ENCODE measurements at regions not wholly inside any gene's neighbourhood (a gene's known extent, or its start where the extent isn't known, plus 50 kb on each side); places are given as distances from the start of the nearest gene placed in this dataset.
"Not testable (repeated sequence)": the region's sequence is repeated elsewhere in the genome, so short reads cannot be mapped to it uniquely, and the experiment has no call there.

GRCh38 chr7:54299426-54299825, 242.7 kb upstream of the VSTM2A start:
- H2AK9ac ChIP-seq (replicated peaks; ENCODE audit: low read depth, low read length, poor library complexity), result no peak overlapping the region
- in situ Hi-C loops (cut with MboI; ENCODE audit: low sequenced_read_pairs) (loop anchor here (10.0 kb wide), 1 partner anchor 85 kb away; no protein-coding TSS in a partner anchor), dilution Hi-C loops (cut with HindIII; ENCODE audit: low sequenced_read_pairs, unreplicated experiment) (no loop called here), intact Hi-C loops (cut with micrococcal nuclease) (no loop called here)
- H3K4me1 ChIP-seq (ENCODE audit: control insufficient read depth, insufficient read depth, low read length), result no peaks in the 10 kb centered on the region
- no CpG with 5 or more reads among the region's 4 CpGs for WGBS, 2 experiments (ENCODE audit: extremely low coverage in 2 of 2, insufficient read length in 1 of 2)
- no peak overlapping the region for H3K4me2 ChIP-seq (ENCODE audit: low read depth, low read length)
- no peak overlapping the region for H4K5ac ChIP-seq (ENCODE audit: low read depth, low read length)
- H3K27ac ChIP-seq (ENCODE audit: insufficient read depth, low read length), result no peak overlapping the region
- no TSS peak for BruUV-seq (replicated peaks)
- H2BK120ac ChIP-seq (ENCODE audit: low read depth, low read length), result no peak overlapping the region
- H3K4me3 ChIP-seq (ENCODE audit: insufficient read depth, low read depth, low read length), result no peak overlapping the region
- no peak overlapping the region for H4K8ac ChIP-seq (ENCODE audit: low read depth in 2 of 2, low read length in 2 of 2)
- H3K27me3 ChIP-seq (ENCODE audit: control insufficient read depth, insufficient read depth, low read length), result no peaks in the 10 kb centered on the region
- H3K79me1 ChIP-seq (ENCODE audit: low read depth in 1 of 2, low read length in 2 of 2), result no peaks in the 10 kb centered on the region
- DNase-seq (no peak), ATAC-seq (ENCODE audit: low read depth) (no peak)
- no peak overlapping the region for H2AFZ ChIP-seq (replicated peaks; ENCODE audit: low read length, poor library complexity)
- H3K4ac ChIP-seq (ENCODE audit: low read depth, low read length), result no peak overlapping the region
- no peak overlapping the region for H3K23ac ChIP-seq (ENCODE audit: low read depth, low read length)
- H4K91ac ChIP-seq (ENCODE audit: insufficient read depth, low read depth, low read length), result no peak overlapping the region
- no peak for TF ChIP-seq RCOR1 (IDR thresholded peaks at IDR 0.05; ENCODE audit: insufficient replicate concordance, low read length)
- peak; percentile 54 for TF ChIP-seq MAFK (IDR thresholded peaks at IDR 0.05; ENCODE audit: low read depth, low read length)
- H2BK20ac ChIP-seq (ENCODE audit: low read depth, low read length), result no peak overlapping the region
- H3K14ac ChIP-seq (replicated peaks; ENCODE audit: low read depth, low read length), result no peak overlapping the region
- POLR2A ChIA-PET (ENCODE audit: unreplicated experiment), result no interaction called here
- H2BK5ac ChIP-seq (ENCODE audit: low read depth, low read length, poor library complexity, severe bottlenecking), result no peak overlapping the region
- no peak overlapping the region for H2BK15ac ChIP-seq (ENCODE audit: low read depth, low read length)
- H3K9me1 ChIP-seq (ENCODE audit: insufficient read depth, low read length), result no peaks in the 10 kb centered on the region
- no peak overlapping the region for H2AK5ac ChIP-seq (ENCODE audit: low read depth, low read length)
- H3K56ac ChIP-seq (ENCODE audit: extremely low read depth, insufficient read depth, low read length), result no peak overlapping the region
- no peak overlapping the region for H3K9ac ChIP-seq (ENCODE audit: low read depth, low read length)
- H3K9me3 ChIP-seq (ENCODE audit: control insufficient read depth, insufficient read depth, low read length), result 0 out of 2 replicates have a peak, but pooled peaks cover 3% of the 10 kb centered on the region
- no peaks in the 10 kb centered on the region for H4K20me1 ChIP-seq (ENCODE audit: insufficient read depth, low read length)
- CTCF ChIA-PET, result no interaction called here
- H3K18ac ChIP-seq (ENCODE audit: low read depth, low read length), result no peak overlapping the region
- H3K36me3 ChIP-seq (ENCODE audit: control insufficient read depth, insufficient read depth, low read length), result no peaks in the 10 kb centered on the region

GRCh38 chr7:54315955-54316354, 226.2 kb upstream of the VSTM2A start:
- H3K4me2 ChIP-seq (ENCODE audit: low read depth, low read length); H4K8ac ChIP-seq (ENCODE audit: low read depth in 2 of 2, low read length in 2 of 2); ATAC-seq (ENCODE audit: low read depth); H4K91ac ChIP-seq (ENCODE audit: insufficient read depth, low read depth, low read length); H3K9me1 ChIP-seq (ENCODE audit: insufficient read depth, low read length); H3K4me3 ChIP-seq (ENCODE audit: insufficient read depth, low read depth, low read length); H2AK5ac ChIP-seq (ENCODE audit: low read depth, low read length); H2BK15ac ChIP-seq (ENCODE audit: low read depth, low read length); DNase-seq; H2BK20ac ChIP-seq (ENCODE audit: low read depth, low read length); H3K27me3 ChIP-seq (ENCODE audit: control insufficient read depth, insufficient read depth, low read length); H3K56ac ChIP-seq (ENCODE audit: extremely low read depth, insufficient read depth, low read length); H4K5ac ChIP-seq (ENCODE audit: low read depth, low read length); H3K79me1 ChIP-seq (ENCODE audit: low read depth in 1 of 2, low read length in 2 of 2); H3K9ac ChIP-seq (ENCODE audit: low read depth, low read length); H3K27ac ChIP-seq (ENCODE audit: insufficient read depth, low read length); dilution Hi-C loops (cut with HindIII; ENCODE audit: low sequenced_read_pairs, unreplicated experiment); H3K4me1 ChIP-seq (ENCODE audit: control insufficient read depth, insufficient read depth, low read length); H4K20me1 ChIP-seq (ENCODE audit: insufficient read depth, low read length); H2BK5ac ChIP-seq (ENCODE audit: low read depth, low read length, poor library complexity, severe bottlenecking); in situ Hi-C loops (cut with MboI; ENCODE audit: low sequenced_read_pairs); BruUV-seq (replicated peaks); H3K14ac ChIP-seq (replicated peaks; ENCODE audit: low read depth, low read length); H3K23ac ChIP-seq (ENCODE audit: low read depth, low read length); H3K36me3 ChIP-seq (ENCODE audit: control insufficient read depth, insufficient read depth, low read length); H2AFZ ChIP-seq (replicated peaks; ENCODE audit: low read length, poor library complexity); CTCF ChIA-PET; intact Hi-C loops (cut with micrococcal nuclease); H2BK120ac ChIP-seq (ENCODE audit: low read depth, low read length); H3K4ac ChIP-seq (ENCODE audit: low read depth, low read length); POLR2A ChIA-PET (ENCODE audit: unreplicated experiment); H2AK9ac ChIP-seq (replicated peaks; ENCODE audit: low read depth, low read length, poor library complexity); H3K18ac ChIP-seq (ENCODE audit: low read depth, low read length); H3K9me3 ChIP-seq (ENCODE audit: control insufficient read depth, insufficient read depth, low read length): not testable (repeated sequence)
